ENCODE measurements at regions not wholly inside any gene's neighbourhood (a gene's known extent, or its start where the extent isn't known, plus 50 kb on each side); places are given as distances from the start of the nearest gene placed in this dataset.

DNA sequence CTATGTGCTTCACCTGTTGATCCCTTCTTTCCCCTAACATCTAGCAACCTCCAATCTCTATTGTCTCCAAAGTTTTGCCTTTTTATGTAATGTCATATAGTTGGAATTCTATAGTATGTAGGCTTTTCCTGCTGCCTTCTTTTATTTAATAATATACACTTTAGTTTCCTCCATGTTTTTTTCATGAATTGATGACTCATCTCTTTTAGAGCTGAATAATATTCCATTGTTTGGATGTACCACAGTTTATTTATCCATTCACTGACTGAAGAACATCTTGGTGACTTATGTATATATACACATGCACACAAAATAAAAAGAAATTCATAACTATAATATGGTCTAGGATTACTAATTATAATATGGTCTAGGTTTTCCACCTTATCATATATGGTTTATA, 1314.2 kb downstream of the OTOL1 start:
- H3K4me3 ChIP-seq: no peak overlapping the region
- no peaks in the 10 kb centered on the region for H3K36me3 ChIP-seq
- no peaks in the 10 kb centered on the region for H3K4me1 ChIP-seq
- H3K27ac ChIP-seq: no peak overlapping the region
- Mint-ChIP-seq H3K9me3 (no peaks in the 10 kb centered on the region), H3K27ac (no peak overlapping the region), H3K4me1 (no peaks in the 10 kb centered on the region), H3K27me3 (ENCODE audit: insufficient read depth, low read depth) (no peaks in the 10 kb centered on the region), H3K36me3 (no peaks in the 10 kb centered on the region), H3K4me3 (no peak overlapping the region)
- no peaks in the 10 kb centered on the region for H3F3A ChIP-seq (ENCODE audit: low read depth)
- H3K9me3 ChIP-seq (ENCODE audit: low read depth): no peaks in the 10 kb centered on the region
- H3K27me3 ChIP-seq: no peaks in the 10 kb centered on the region
- no peak overlapping the region for H3K9ac ChIP-seq
- H4K20me1 ChIP-seq (ENCODE audit: low read depth): no peaks in the 10 kb centered on the region
- no peak overlapping the region for H2AFZ ChIP-seq (replicated peaks)
- no peaks in the 10 kb centered on the region for H3K79me2 ChIP-seq (ENCODE audit: low read depth)
- H3K4me2 ChIP-seq: no peak overlapping the region
- TF ChIP-seq EZH2 (IDR thresholded peaks at IDR 0.05) (no peak), EZH2phosphoT487 (IDR thresholded peaks at IDR 0.05) (no peak), CTCF (IDR thresholded peaks at IDR 0.05) (no peak)
- no peak for DNase-seq (ENCODE audit: low spot score)

DNA sequence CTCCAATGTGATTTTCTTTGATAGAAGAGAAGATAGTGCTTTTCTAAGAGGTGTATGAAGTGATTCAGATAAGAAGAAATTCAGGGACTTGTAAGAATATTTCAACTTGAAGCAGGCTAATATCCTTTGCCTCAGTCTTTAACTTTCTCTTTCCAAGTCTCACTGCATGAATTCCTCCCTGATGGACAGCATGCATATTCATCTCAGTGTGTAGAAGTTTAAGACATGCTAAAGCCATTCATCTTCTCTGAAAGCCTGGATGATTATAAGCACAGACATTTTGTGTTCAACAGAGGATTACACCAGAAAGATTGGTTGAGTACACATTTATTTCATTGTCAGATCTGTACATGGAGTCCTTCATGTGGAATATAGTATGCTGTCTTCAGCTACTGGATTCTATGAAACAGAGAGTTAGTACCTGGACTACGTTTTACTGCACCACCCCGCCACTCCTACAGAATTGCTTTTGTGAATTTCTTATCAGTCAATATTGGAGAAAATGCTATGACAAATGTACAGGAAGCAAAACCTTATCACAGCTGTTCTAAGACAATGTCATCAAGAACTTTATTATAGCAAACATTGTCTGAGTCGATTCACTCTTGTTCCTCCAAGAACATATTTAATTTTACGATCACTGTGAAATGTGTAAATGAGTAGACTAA, 1346.1 kb downstream of the OTOL1 start:
- Mint-ChIP-seq H3K4me3 (no peak overlapping the region), H3K9me3 (no peaks in the 10 kb centered on the region), H3K4me1 (no peaks in the 10 kb centered on the region), H3K27me3 (ENCODE audit: insufficient read depth, low read depth) (no peaks in the 10 kb centered on the region), H3K27ac (no peak overlapping the region), H3K36me3 (no peaks in the 10 kb centered on the region)
- Histone ChIP-seq H3K36me3 (no peaks in the 10 kb centered on the region), H3K4me2 (no peak overlapping the region), H3K9ac (no peak overlapping the region), H3K4me1 (no peaks in the 10 kb centered on the region), H3K27ac (no peak overlapping the region), H3K4me3 (no peak overlapping the region), H3K79me2 (ENCODE audit: low read depth) (no peaks in the 10 kb centered on the region), H4K20me1 (ENCODE audit: low read depth) (no peaks in the 10 kb centered on the region), H3F3A (ENCODE audit: low read depth) (no peaks in the 10 kb centered on the region), H2AFZ (replicated peaks) (no peak overlapping the region), H3K9me3 (ENCODE audit: low read depth) (no peaks in the 10 kb centered on the region), H3K27me3 (no peaks in the 10 kb centered on the region)
- no peak for TF ChIP-seq CTCF (IDR thresholded peaks at IDR 0.05)
- no peak for TF ChIP-seq EZH2phosphoT487 (IDR thresholded peaks at IDR 0.05)
- TF ChIP-seq EZH2 (IDR thresholded peaks at IDR 0.05): no peak
- DNase-seq (ENCODE audit: low spot score): no peak

DNA sequence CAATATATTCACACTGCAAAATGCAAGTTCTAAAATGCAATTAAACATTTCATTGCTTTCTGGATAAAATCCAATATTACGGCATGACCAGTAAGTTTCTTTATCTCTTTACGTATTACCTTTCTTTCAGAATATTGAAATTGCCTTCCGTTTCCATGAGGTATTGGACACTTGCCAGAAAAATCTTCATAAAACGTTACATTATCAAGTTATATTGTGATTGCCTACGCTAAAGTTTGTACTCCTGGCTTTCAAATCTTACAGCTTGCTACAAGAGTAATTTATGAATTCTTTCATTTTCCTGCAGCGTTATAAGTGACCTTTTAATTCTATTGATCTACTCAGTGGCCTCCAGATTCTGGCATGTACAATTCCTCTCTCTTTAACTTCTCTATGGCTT, 1349.3 kb downstream of the OTOL1 start:
- H3K27ac Mint-ChIP-seq: no peak overlapping the region
- Histone ChIP-seq H3K4me2 (no peak overlapping the region), H3F3A (ENCODE audit: low read depth) (no peaks in the 10 kb centered on the region), H3K9me3 (ENCODE audit: low read depth) (no peaks in the 10 kb centered on the region), H3K4me1 (no peaks in the 10 kb centered on the region), H3K9ac (no peak overlapping the region), H3K36me3 (no peaks in the 10 kb centered on the region), H3K27ac (no peak overlapping the region), H2AFZ (replicated peaks) (no peak overlapping the region), H3K79me2 (ENCODE audit: low read depth) (no peaks in the 10 kb centered on the region), H3K4me3 (no peak overlapping the region), H4K20me1 (ENCODE audit: low read depth) (no peaks in the 10 kb centered on the region), H3K27me3 (no peaks in the 10 kb centered on the region)
- TF ChIP-seq CTCF (IDR thresholded peaks at IDR 0.05) (no peak), EZH2 (IDR thresholded peaks at IDR 0.05) (no peak), EZH2phosphoT487 (IDR thresholded peaks at IDR 0.05) (no peak)
- no peaks in the 10 kb centered on the region for H3K4me1 Mint-ChIP-seq
- H3K27me3 Mint-ChIP-seq (ENCODE audit: insufficient read depth, low read depth): no peaks in the 10 kb centered on the region
- H3K36me3 Mint-ChIP-seq: no peaks in the 10 kb centered on the region
- DNase-seq (ENCODE audit: low spot score): no peak
- H3K9me3 Mint-ChIP-seq: no peaks in the 10 kb centered on the region
- no peak overlapping the region for H3K4me3 Mint-ChIP-seq
